ENCODE measurements at regions not wholly inside any gene's neighbourhood (a gene's known extent, or its start where the extent isn't known, plus 50 kb on each side); places are given as distances from the start of the nearest gene placed in this dataset.

GRCh38 chr1:234533034-234533891, 54.3 kb upstream of the TARBP1 start:
- in situ Hi-C loops (cut with HindIII; ENCODE audit: extremely low pct_ligation_motif_present, low pct_unique_long_range_greater_than_20kb) (no loop called here), intact Hi-C loops (cut with micrococcal nuclease; ENCODE audit: unreplicated experiment) (no loop called here)
- no peaks in the 10 kb centered on the region; a peak in 2 of 5 replicates for H3K27me3 ChIP-seq (ENCODE audit: control insufficient read depth in 1 of 2, insufficient read depth in 2 of 2, low read length in 2 of 2)
- H4K20me1 ChIP-seq (ENCODE audit: insufficient read depth, low read length) = no peaks in the 10 kb centered on the region
- H3K4me3 ChIP-seq (replicated peaks in 1 of 3; ENCODE audit: insufficient read depth in 1 of 3, low read depth in 2 of 3, low read length in 3 of 3) = no peak overlapping the region
- no peaks in the 10 kb centered on the region for H3K36me3 ChIP-seq (replicated peaks in 1 of 2; ENCODE audit: control insufficient read depth in 1 of 2, insufficient read depth in 2 of 2, low read length in 2 of 2)
- ChIA-PET POLR2A (no interaction called here), CTCF (ENCODE audit: low intra/inter-chr PET ratio, low total read pairs) (no interaction called here)
- 89% methylated on average over 9 of the region's 12 CpGs for WGBS (ENCODE audit: low lambda C conversion rate)
- peaks cover 76% of the 10 kb centered on the region for H3K4me1 ChIP-seq (ENCODE audit: insufficient read depth, low read length)
- no peak overlapping the region for H3K27ac ChIP-seq (ENCODE audit: extremely low read length, insufficient read depth, low read length)
- H3K4me2 ChIP-seq (ENCODE audit: low read depth, low read length) = no peak overlapping the region
- H3K9me3 ChIP-seq (ENCODE audit: low read length) = no peaks in the 10 kb centered on the region
- DNase-seq (ENCODE audit: low spot score) (no peak), ATAC-seq (no peak), FAIRE-seq (no peak)
- no TSS peak for BruUV-seq (replicated peaks)
- no peaks in the 10 kb centered on the region for H3K79me2 ChIP-seq (ENCODE audit: insufficient read depth, low read length)
- TF ChIP-seq TCF7L2 (IDR thresholded peaks at IDR 0.05; ENCODE audit: low read depth, low read length) = no peak
- TF ChIP-seq NCOA2 (CRISPR knock-in tag; IDR thresholded peaks at IDR 0.05) = no peak
- TF ChIP-seq CHCHD3 (CRISPR knock-in tag; IDR thresholded peaks at IDR 0.05) = no peak
- TF ChIP-seq FOXC1 (CRISPR knock-in tag; IDR thresholded peaks at IDR 0.05; ENCODE audit: borderline replicate concordance) = no peak
- no peak for TF ChIP-seq RFX1 (IDR thresholded peaks at IDR 0.05)
- no peak for TF ChIP-seq ZNF230 (CRISPR knock-in tag; IDR thresholded peaks at IDR 0.05)
- TF ChIP-seq KLF15 (CRISPR knock-in tag; IDR thresholded peaks at IDR 0.05; ENCODE audit: borderline replicate concordance) = no peak
- TF ChIP-seq ZC3H13 (CRISPR knock-in tag; IDR thresholded peaks at IDR 0.05) = no peak
- TF ChIP-seq SP1 (IDR thresholded peaks at IDR 0.05) = no peak
- no peak for TF ChIP-seq SP1 (CRISPR knock-in tag; IDR thresholded peaks at IDR 0.05)
- TF ChIP-seq CREM (IDR thresholded peaks at IDR 0.05) = no peak
- no peak for TF ChIP-seq CREM (CRISPR knock-in tag; IDR thresholded peaks at IDR 0.05)
- TF ChIP-seq ZSCAN5A (CRISPR knock-in tag; IDR thresholded peaks at IDR 0.05; ENCODE audit: borderline replicate concordance) = no peak
- TF ChIP-seq FOXA3 (CRISPR knock-in tag; IDR thresholded peaks at IDR 0.05) = no peak
- no peak for TF ChIP-seq ZNF281 (CRISPR knock-in tag; IDR thresholded peaks at IDR 0.05; ENCODE audit: borderline replicate concordance)
- TF ChIP-seq SYNCRIP (IDR thresholded peaks at IDR 0.05; ENCODE audit: insufficient read depth, low read depth, low read length) = no peak
- H2AFZ ChIP-seq (ENCODE audit: low read length) = no peak overlapping the region
- H3K9ac ChIP-seq (ENCODE audit: insufficient read depth, low read depth, low read length) = no peak overlapping the region

Measured in HepG2 (cell line).